Liver (tissue), 8 donors: ENCODE measurements at regions not wholly inside any gene's neighbourhood (a gene's known extent, or its start where the extent isn't known, plus 50 kb on each side); places are given as distances from the start of the nearest gene placed in this dataset.

Source experiments
- DNase-seq: peaks from one replicate; pipeline ENCODE4 v3.0.0-alpha.2; 2017; ENCODE audit warnings: low spot score
- H3K27ac ChIP-seq, 2 donors: one replicate each; pipeline ENCODE4 v1.7.0; 2013; ENCODE audit warnings: inconsistent platforms in 2 of 2, low read length in 2 of 2, control low read depth in 1 of 2, low read depth in 1 of 2, mild to moderate bottlenecking in 1 of 2
- H3K27me3 ChIP-seq, 4 donors: one replicate each; pipeline versions ENCODE4 v1.6.1 to v1.7.0; 2013; ENCODE audit warnings: low read length in 3 of 4, inconsistent platforms in 1 of 4, mild to moderate bottlenecking in 1 of 4, moderate library complexity in 1 of 4; ENCODE audit not compliant: control insufficient read depth in 4 of 4, insufficient read depth in 4 of 4
- H3K36me3 ChIP-seq, 4 donors: one replicate each; pipeline versions ENCODE4 v1.6.1 to v1.7.0; 2013; ENCODE audit warnings: low read length in 3 of 4, mild to moderate bottlenecking in 3 of 4, low read depth in 1 of 4, moderate library complexity in 1 of 4; ENCODE audit not compliant: control insufficient read depth in 4 of 4, insufficient read depth in 3 of 4
- H3K4me1 ChIP-seq, 4 donors: one replicate each; pipeline versions ENCODE4 v1.6.1 to v1.7.0; 2013; ENCODE audit warnings: low read length in 3 of 4, mild to moderate bottlenecking in 3 of 4, moderate library complexity in 1 of 4; ENCODE audit not compliant: control insufficient read depth in 4 of 4, insufficient read depth in 4 of 4
- H3K4me3 ChIP-seq, 3 donors: one replicate each; pipeline versions ENCODE4 v1.6.1 to v1.7.0; 2013; ENCODE audit warnings: low read length in 3 of 3, control low read depth in 1 of 3, low read depth in 1 of 3, mild to moderate bottlenecking in 1 of 3
- H3K9ac ChIP-seq, 2 donors: one replicate each; pipeline ENCODE4 v1.7.0; 2013; ENCODE audit warnings: low read length in 2 of 2, mild to moderate bottlenecking in 2 of 2, moderate library complexity in 2 of 2, control low read depth in 1 of 2, low read depth in 1 of 2
- H3K9me3 ChIP-seq, 4 donors: one replicate each; pipeline versions ENCODE4 v1.6.1 to v1.7.0; 2013; ENCODE audit warnings: low read length in 3 of 4; ENCODE audit not compliant: control insufficient read depth in 4 of 4
- CTCF ChIP-seq: fragments of 150-350 bp; IDR thresholded peaks from 2 replicates; pipeline ENCODE4 v1.5.1; 2017; ENCODE audit warnings: improper control_type of control experiment, low read depth, low read length; ENCODE audit not compliant: missing input control
- EGR1 ChIP-seq, 2 donors: IDR thresholded peaks; 2 replicates each; pipeline ENCODE4 v1.6.1; 2016 to 2018; ENCODE audit warnings: antibody characterized with exemption in 2 of 2, low read depth in 2 of 2
- FOXA1 ChIP-seq: IDR thresholded peaks from 2 replicates; pipeline ENCODE4 v1.6.1; 2016; ENCODE audit warnings: antibody characterized with exemption
- FOXA2 ChIP-seq: IDR thresholded peaks from 2 replicates; pipeline ENCODE4 v1.6.1; 2016; ENCODE audit warnings: antibody characterized with exemption
- GABPA ChIP-seq, 2 donors: IDR thresholded peaks in 1 of 2; conservative IDR thresholded peaks in 1 of 2; 2 replicates each; pipeline ENCODE4 v1.6.1; 2016; ENCODE audit warnings: antibody characterized with exemption in 2 of 2, mild to moderate bottlenecking in 1 of 2, moderate library complexity in 1 of 2
- HNF4A ChIP-seq, 2 donors: conservative IDR thresholded peaks; 2 replicates each; pipeline ENCODE4 v1.6.1; 2016; ENCODE audit warnings: antibody characterized with exemption in 2 of 2, mild to moderate bottlenecking in 2 of 2
- HNF4G ChIP-seq: IDR thresholded peaks from 2 replicates; pipeline ENCODE4 v1.6.1; 2016; ENCODE audit warnings: antibody characterized with exemption
- JUND ChIP-seq, 2 donors: IDR thresholded peaks; 2 replicates each; pipeline ENCODE4 v1.6.1; 2016; ENCODE audit warnings: antibody characterized with exemption in 2 of 2
- NR2F2 ChIP-seq: IDR thresholded peaks from 2 replicates; pipeline ENCODE4 v1.6.1; 2016; ENCODE audit warnings: antibody characterized with exemption
- RXRA ChIP-seq, 2 donors: IDR thresholded peaks; 2 replicates each; pipeline ENCODE4 v1.6.1; 2017 to 2018; ENCODE audit warnings: antibody characterized with exemption in 2 of 2, mild to moderate bottlenecking in 1 of 2
- SP1 ChIP-seq: IDR thresholded peaks from 2 replicates; pipeline ENCODE4 v1.6.1; 2018; ENCODE audit warnings: antibody characterized with exemption, mild to moderate bottlenecking
- TAF1 ChIP-seq: conservative IDR thresholded peaks from 2 replicates; pipeline ENCODE4 v1.6.1; 2016; ENCODE audit warnings: antibody characterized with exemption, mild to moderate bottlenecking
- ZBTB33 ChIP-seq: IDR thresholded peaks from 2 replicates; pipeline ENCODE4 v1.6.1; 2016; ENCODE audit warnings: antibody characterized with exemption
- WGBS: extraction: QIAGEN DNeasy Blood & Tissue Kit; methylation state at CpG from one replicate; pipeline ENCODE4 v1.1.7; 2013; 5-methylcytosine and 5-hydroxymethylcytosine counted together
- TF ChIP-seq, protein P1 (sequence below): IDR thresholded peaks from 2 replicates; pipeline ENCODE4 v1.6.1; 2016; ENCODE audit warnings: antibody characterized with exemption
- TF ChIP-seq, protein P2 (sequence below): IDR thresholded peaks from 2 replicates; pipeline ENCODE4 v1.6.1; 2016; ENCODE audit warnings: antibody characterized with exemption, mild to moderate bottlenecking
- donor health status: healthy.
- donor health status: healthy.
- donor health status: healthy.
- donor health status: healthy.
- donor health status: healthy.

DNA sequence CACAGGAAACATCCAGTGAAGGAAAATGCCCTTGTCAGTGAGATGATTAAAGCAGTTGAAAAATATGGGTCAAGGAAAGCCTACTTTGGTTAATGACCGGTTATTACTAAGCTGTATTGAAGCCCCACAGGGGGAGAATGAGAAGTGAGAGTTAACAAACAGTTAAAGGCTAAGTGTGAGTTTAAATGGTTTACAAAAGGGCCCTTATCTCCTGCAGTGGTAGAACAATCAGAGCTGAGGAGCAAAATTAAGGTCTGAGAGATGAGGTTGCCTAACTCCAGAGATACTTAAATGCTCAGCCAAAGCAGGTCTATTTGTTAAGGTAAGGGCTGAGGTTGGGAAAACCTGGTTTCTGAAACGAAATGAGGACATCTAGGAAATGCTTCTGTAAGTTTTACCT lies 75.1 kb upstream of the FER start:
- H3K9me3 ChIP-seq, result no peaks in the 10 kb centered on the region
- no peak overlapping the region for H3K9ac ChIP-seq
- H3K27me3 ChIP-seq, result no peaks in the 10 kb centered on the region
- no peaks in the 10 kb centered on the region for H3K4me1 ChIP-seq
- no peak overlapping the region for H3K27ac ChIP-seq
- 55% methylated on average over 2 of the region's 2 CpGs for WGBS
- H3K4me3 ChIP-seq, result no peak overlapping the region
- no peak for DNase-seq
- TF ChIP-seq EGR1 (IDR thresholded peaks at IDR 0.05; ENCODE audit: low read depth in 2 of 2), result no peak
- no peak for TF ChIP-seq SP1
- TF ChIP-seq GABPA (IDR thresholded peaks at IDR 0.05 in 1 of 2, conservative IDR thresholded peaks at IDR 0.05 in 1 of 2), result no peak
- no peak for TF ChIP-seq TAF1
- no peak for TF ChIP-seq FOXA2
- TF ChIP-seq JUND (IDR thresholded peaks at IDR 0.05), result no peak
- no peak for TF ChIP-seq FOXA1
- TF ChIP-seq, protein P1, sequence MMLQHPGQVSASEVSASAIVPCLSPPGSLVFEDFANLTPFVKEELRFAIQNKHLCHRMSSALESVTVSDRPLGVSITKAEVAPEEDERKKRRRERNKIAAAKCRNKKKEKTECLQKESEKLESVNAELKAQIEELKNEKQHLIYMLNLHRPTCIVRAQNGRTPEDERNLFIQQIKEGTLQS, result no peak
- no peak for TF ChIP-seq HNF4G
- TF ChIP-seq RXRA (IDR thresholded peaks at IDR 0.05), result no peak
- H3K36me3 ChIP-seq, result no peaks in the 10 kb centered on the region

- 74% methylated on average over 7 of the region's 7 CpGs for WGBS
Observed at GRCh38 chr5:108670591-108671289, 77.0 kb upstream of the FER start.

More at GRCh38 chr5:108670591-108671289, 77.0 kb upstream of the FER start:
- Histone ChIP-seq H3K9ac (no peak overlapping the region), H3K36me3 (no peaks in the 10 kb centered on the region), H3K27me3 (no peaks in the 10 kb centered on the region), H3K27ac (no peak overlapping the region), H3K4me1 (no peaks in the 10 kb centered on the region), H3K4me3 (no peak overlapping the region), H3K9me3 (no peaks in the 10 kb centered on the region)
- TF ChIP-seq ZBTB33, result no peak
- TF ChIP-seq, protein P2, sequence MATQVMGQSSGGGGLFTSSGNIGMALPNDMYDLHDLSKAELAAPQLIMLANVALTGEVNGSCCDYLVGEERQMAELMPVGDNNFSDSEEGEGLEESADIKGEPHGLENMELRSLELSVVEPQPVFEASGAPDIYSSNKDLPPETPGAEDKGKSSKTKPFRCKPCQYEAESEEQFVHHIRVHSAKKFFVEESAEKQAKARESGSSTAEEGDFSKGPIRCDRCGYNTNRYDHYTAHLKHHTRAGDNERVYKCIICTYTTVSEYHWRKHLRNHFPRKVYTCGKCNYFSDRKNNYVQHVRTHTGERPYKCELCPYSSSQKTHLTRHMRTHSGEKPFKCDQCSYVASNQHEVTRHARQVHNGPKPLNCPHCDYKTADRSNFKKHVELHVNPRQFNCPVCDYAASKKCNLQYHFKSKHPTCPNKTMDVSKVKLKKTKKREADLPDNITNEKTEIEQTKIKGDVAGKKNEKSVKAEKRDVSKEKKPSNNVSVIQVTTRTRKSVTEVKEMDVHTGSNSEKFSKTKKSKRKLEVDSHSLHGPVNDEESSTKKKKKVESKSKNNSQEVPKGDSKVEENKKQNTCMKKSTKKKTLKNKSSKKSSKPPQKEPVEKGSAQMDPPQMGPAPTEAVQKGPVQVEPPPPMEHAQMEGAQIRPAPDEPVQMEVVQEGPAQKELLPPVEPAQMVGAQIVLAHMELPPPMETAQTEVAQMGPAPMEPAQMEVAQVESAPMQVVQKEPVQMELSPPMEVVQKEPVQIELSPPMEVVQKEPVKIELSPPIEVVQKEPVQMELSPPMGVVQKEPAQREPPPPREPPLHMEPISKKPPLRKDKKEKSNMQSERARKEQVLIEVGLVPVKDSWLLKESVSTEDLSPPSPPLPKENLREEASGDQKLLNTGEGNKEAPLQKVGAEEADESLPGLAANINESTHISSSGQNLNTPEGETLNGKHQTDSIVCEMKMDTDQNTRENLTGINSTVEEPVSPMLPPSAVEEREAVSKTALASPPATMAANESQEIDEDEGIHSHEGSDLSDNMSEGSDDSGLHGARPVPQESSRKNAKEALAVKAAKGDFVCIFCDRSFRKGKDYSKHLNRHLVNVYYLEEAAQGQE, result no peak
- no peak for TF ChIP-seq HNF4A (conservative IDR thresholded peaks at IDR 0.05)
- no peak for TF ChIP-seq NR2F2
- no peak for TF ChIP-seq JUND (IDR thresholded peaks at IDR 0.05)
- no peak for TF ChIP-seq FOXA2
- no peak for TF ChIP-seq CTCF
- TF ChIP-seq, protein P1, result no peak
- no peak for TF ChIP-seq TAF1
- no peak for DNase-seq
